Omental fat pad (tissue), 3 donors: ENCODE measurements at regions not wholly inside any gene's neighbourhood (a gene's known extent, or its start where the extent isn't known, plus 50 kb on each side); places are given as distances from the start of the nearest gene placed in this dataset.

Experiments used
- ATAC-seq: fragments of 150-250 bp; one replicate; pipeline ENCODE4 v1.9.1; 2016; ENCODE audit warnings: mild to moderate bottlenecking, moderate library complexity; ENCODE audit not compliant: low FRiP score
- DNase-seq: peaks from one replicate; pipeline ENCODE4 v3.0.0-alpha.2; 2019; ENCODE audit warnings: low spot score
- TF ChIP-seq, protein P1 (sequence below), 3 donors: fragments of 450-650 bp; IDR thresholded peaks; one replicate each; pipeline ENCODE4 v1.5.1; 2016 to 2017; ENCODE audit warnings: antibody characterized with exemption in 3 of 3, mild to moderate bottlenecking in 3 of 3, moderate library complexity in 2 of 3

DNA sequence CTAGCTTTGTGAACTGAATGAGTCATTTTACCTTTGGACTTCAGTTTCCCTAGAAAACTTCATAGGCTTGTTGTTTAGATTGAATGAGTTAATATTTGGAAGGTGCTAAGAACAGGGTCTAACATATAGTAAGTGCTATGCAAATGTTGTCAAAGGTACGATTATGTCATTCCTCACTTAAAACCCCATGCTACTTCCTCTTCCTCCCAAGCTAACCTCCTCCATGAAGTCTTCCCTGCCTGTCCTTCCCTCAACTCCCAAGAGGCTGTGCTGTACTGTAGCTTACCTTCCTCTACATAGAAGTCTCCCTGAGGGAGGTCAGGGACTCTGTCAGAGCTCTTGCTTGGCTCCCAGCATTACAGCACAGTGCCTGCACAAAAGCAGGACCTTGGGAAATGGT lies 103.4 kb upstream of the PJA1 start:
- TF ChIP-seq, protein P1, sequence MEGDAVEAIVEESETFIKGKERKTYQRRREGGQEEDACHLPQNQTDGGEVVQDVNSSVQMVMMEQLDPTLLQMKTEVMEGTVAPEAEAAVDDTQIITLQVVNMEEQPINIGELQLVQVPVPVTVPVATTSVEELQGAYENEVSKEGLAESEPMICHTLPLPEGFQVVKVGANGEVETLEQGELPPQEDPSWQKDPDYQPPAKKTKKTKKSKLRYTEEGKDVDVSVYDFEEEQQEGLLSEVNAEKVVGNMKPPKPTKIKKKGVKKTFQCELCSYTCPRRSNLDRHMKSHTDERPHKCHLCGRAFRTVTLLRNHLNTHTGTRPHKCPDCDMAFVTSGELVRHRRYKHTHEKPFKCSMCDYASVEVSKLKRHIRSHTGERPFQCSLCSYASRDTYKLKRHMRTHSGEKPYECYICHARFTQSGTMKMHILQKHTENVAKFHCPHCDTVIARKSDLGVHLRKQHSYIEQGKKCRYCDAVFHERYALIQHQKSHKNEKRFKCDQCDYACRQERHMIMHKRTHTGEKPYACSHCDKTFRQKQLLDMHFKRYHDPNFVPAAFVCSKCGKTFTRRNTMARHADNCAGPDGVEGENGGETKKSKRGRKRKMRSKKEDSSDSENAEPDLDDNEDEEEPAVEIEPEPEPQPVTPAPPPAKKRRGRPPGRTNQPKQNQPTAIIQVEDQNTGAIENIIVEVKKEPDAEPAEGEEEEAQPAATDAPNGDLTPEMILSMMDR (IDR thresholded peaks at IDR 0.05), result no peak
- no peak for DNase-seq
- ATAC-seq, result no peak

DNA sequence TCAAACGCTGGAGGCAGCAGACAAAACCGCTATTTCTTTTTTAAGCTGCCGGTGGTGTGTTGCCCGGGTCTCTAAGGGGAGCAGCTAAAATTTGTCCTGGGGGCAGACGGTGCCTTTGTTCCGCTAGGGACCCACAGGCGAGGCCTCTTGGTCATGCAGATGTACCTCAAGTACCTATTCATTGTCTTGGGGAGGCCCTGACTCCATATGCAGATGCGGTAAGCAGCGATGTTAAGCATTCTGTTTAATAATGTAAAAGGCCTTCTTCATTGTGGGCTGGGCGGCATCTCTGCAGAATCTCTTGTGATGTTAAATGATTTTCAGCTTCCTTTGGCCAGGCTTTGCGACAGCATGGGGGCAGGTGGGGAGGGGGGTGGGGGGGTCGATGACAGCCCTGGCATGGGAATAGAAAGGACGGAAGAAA lies 98.9 kb upstream of the PJA1 start:
- TF ChIP-seq, protein P1 (IDR thresholded peaks at IDR 0.05), result no peak
- ATAC-seq, result no peak
- DNase-seq, result no peak

DNA sequence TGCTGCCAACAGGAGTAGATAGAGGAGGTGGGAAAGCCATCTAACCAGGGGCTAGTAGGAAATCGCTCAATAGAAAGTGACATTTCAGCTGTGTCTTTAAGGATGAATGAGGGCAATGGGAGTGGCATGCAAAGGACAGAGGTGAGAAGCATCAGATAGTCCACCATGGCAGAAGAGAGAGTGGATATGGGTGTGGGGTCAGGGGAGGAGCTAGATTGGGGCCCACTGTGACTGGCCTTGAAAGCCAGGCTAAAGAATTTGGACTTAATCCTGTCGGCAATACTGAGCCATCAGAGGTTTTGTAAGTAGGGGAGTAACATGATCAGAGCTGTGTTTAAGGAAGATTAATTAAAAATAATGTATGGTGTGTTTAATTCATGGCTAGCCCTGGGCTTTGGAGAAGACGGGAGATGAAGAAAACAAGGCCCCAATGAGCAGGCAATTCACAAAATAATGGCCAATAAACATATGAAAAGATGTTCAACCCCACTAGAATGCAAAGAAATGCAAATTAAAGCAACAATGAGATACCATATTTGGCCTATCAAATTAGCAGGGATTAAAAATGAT lies 98.1 kb upstream of the PJA1 start:
- ATAC-seq (no peak), DNase-seq (no peak)
- TF ChIP-seq, protein P1 (IDR thresholded peaks at IDR 0.05), result no peak

DNA sequence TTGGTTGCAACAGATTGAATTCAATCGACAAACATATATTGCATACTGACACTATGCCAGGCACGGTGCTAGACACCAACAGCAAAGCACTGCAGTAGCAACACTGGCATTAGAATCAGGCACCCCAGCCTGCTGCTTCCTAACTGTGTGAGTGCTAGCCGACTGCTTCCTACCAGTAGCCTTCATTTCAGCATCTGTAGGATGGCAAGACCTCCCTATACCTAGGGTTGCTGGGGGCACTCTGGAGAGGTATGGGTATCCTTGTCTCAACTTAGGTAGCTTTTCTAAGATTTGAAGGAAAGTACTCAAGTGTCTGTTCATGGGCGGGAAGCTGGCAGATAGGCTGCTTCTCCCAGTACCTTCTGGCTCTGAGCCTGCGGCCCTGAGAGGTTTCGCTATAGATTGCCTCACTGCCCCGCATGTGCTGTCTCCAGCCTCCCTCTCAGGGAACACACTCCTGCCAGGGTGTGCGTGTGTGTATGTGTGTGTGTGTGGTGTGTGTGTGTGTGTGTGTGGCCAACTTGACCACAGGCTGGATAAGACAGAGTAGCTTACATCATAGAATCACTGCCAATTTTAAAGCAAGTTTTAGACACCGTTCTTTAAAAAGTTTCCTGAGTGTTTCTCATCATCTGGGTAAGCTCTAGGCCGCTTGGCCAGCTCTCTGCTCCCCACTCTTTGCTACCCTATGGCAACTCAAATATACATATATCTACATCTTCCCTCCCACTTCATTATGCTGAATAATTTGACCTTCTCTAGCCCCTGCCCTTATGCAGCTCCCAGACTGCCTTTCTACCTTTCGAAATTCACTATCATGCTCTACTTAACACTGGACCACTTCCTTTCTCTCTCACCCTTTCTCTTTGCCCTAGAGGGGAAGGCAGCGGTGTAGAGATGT lies 97.0 kb upstream of the PJA1 start:
- peak; percentile 74 for ATAC-seq
- TF ChIP-seq, protein P1 (IDR thresholded peaks at IDR 0.05), result no peak
- DNase-seq, result no peak

DNA sequence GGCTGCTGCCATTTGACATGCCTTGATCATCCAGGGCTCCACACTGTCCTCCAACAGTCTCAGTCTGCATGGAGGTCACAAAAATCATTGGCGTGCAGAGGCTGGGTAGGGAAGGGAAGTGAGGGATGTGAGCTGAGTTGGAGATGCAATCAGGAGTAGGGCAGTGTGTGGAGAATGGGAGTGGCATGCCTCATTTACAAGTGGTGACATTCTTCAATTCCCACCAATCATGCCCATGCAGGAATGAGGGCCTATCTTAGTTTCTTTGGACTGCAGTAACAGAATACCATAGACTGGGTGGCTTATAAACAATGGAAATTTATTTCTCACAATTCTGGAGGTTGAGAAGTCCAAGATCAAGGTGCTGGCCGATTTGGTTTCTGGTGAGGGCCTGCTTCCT lies 94.9 kb upstream of the PJA1 start:
- DNase-seq, result no peak
- TF ChIP-seq, protein P1 (IDR thresholded peaks at IDR 0.05), result no peak
- no peak for ATAC-seq

DNA sequence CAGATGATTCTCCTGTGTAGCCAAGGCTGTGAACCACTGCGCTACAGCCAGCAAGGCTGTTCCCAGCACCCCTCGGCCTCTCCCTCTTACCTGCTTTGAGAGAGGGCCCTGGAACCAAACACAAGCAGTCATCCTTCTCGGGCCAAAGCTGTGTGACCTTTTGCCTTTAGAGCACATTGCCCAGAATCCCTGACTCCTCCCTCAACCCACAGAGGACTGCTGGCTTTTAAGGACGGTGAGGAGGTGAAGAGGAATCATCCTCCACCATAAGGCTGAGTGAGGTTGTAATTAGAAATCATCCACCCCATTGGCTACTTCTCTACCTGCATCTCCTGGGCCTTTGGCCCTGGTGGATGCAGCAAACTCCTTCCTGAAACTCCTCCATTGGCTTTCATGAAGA lies 93.6 kb upstream of the PJA1 start:
- TF ChIP-seq, protein P1 (IDR thresholded peaks at IDR 0.05), result no peak
- no peak for ATAC-seq
- DNase-seq, result no peak
